Tibial nerve (tissue), 4 donors: ENCODE measurements at regions not wholly inside any gene's neighbourhood (a gene's known extent, or its start where the extent isn't known, plus 50 kb on each side); places are given as distances from the start of the nearest gene placed in this dataset.

Experiments used
- EP300 ChIP-seq, 2 donors: sonication (generic); formaldehyde crosslinking; IDR thresholded peaks; one replicate each; pipeline ENCODE4 v1.6.1; 2017; ENCODE audit warnings: antibody characterized with exemption in 2 of 2, mild to moderate bottlenecking in 1 of 2
- POLR2A ChIP-seq, 2 donors: fragments of 450-650 bp; IDR thresholded peaks; one replicate each; pipeline ENCODE4 v1.6.1; 2017; ENCODE audit warnings: antibody characterized with exemption in 2 of 2, mild to moderate bottlenecking in 2 of 2, moderate library complexity in 2 of 2
- TF ChIP-seq, protein P1 (sequence below), 5 experiments: fragments of 200-600 bp in 3 of 5; fragments of 450-650 bp in 2 of 5; sonication (generic) in 3 of 5; IDR thresholded peaks; one replicate each; pipeline ENCODE4 v1.5.1; 2016 to 2019; ENCODE audit warnings: antibody characterized with exemption in 5 of 5, mild to moderate bottlenecking in 3 of 5, moderate library complexity in 2 of 5

DNA sequence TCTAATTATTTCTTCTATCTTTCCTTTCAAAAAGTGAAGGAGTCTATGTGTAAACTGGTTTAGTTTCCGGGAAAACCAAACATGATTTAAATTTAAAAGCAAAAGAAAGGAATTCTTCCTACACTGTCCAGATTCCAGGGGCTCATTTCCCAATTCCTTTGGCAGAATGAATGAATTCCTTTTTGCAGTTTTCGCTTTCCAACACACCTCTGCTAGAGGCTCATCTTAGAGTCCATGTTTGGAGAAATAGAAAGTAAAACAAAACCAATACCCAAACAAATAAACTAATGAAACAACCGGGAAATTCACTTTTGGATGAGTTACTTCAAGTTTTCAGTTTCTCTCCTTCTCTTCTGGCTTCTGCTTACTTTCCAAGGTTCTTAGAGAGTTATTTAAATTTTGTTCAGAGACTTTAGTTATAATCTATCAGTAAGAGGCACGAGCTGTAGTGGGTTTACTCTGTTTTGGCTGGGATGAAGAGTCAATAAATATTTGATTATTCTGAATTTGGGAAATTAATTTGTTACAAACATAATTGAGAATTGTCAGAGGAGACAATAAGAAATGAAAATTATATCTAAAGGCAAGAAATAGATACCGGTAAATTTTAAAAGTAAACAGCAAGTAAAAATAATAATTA, 365.0 kb upstream of the CDH9 start:
- TF ChIP-seq, protein P1, sequence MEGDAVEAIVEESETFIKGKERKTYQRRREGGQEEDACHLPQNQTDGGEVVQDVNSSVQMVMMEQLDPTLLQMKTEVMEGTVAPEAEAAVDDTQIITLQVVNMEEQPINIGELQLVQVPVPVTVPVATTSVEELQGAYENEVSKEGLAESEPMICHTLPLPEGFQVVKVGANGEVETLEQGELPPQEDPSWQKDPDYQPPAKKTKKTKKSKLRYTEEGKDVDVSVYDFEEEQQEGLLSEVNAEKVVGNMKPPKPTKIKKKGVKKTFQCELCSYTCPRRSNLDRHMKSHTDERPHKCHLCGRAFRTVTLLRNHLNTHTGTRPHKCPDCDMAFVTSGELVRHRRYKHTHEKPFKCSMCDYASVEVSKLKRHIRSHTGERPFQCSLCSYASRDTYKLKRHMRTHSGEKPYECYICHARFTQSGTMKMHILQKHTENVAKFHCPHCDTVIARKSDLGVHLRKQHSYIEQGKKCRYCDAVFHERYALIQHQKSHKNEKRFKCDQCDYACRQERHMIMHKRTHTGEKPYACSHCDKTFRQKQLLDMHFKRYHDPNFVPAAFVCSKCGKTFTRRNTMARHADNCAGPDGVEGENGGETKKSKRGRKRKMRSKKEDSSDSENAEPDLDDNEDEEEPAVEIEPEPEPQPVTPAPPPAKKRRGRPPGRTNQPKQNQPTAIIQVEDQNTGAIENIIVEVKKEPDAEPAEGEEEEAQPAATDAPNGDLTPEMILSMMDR (IDR thresholded peaks at IDR 0.05) = no peak
- TF ChIP-seq POLR2A (IDR thresholded peaks at IDR 0.05) (no peak), EP300 (IDR thresholded peaks at IDR 0.05) (no peak)
